ENCODE measurements at regions not wholly inside any gene's neighbourhood (a gene's known extent, or its start where the extent isn't known, plus 50 kb on each side); places are given as distances from the start of the nearest gene placed in this dataset.

DNA sequence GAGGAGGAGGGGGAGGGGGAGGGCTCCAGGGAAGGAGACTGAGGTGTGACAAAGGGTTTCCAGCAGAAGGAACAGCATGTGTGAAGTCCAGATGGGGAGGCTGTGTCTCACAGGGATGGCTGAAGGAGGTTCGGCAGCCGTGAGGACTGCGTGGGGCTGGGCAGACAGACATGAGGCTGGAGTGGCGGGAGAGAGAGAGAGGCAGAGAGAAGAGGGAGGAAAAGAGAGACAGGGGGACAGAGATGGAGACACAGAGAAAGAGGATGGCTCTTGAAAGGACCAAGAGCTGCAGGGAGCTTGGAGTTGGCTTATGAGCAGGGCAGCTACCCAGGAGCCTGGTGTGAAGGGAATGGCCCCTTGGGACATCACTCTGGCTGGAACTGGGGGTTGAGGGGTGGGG lies 138.9 kb upstream of the ASB18 start:
- H3K4me3 ChIP-seq (ENCODE audit: low read depth, low read length), result no peak overlapping the region
- TF ChIP-seq, protein P1, sequence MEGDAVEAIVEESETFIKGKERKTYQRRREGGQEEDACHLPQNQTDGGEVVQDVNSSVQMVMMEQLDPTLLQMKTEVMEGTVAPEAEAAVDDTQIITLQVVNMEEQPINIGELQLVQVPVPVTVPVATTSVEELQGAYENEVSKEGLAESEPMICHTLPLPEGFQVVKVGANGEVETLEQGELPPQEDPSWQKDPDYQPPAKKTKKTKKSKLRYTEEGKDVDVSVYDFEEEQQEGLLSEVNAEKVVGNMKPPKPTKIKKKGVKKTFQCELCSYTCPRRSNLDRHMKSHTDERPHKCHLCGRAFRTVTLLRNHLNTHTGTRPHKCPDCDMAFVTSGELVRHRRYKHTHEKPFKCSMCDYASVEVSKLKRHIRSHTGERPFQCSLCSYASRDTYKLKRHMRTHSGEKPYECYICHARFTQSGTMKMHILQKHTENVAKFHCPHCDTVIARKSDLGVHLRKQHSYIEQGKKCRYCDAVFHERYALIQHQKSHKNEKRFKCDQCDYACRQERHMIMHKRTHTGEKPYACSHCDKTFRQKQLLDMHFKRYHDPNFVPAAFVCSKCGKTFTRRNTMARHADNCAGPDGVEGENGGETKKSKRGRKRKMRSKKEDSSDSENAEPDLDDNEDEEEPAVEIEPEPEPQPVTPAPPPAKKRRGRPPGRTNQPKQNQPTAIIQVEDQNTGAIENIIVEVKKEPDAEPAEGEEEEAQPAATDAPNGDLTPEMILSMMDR (IDR thresholded peaks at IDR 0.05; ENCODE audit: low read depth, low read length), result no peak
- TF ChIP-seq MYC (IDR thresholded peaks at IDR 0.05; ENCODE audit: low read depth, low read length), result no peak
- TF ChIP-seq, protein P2, sequence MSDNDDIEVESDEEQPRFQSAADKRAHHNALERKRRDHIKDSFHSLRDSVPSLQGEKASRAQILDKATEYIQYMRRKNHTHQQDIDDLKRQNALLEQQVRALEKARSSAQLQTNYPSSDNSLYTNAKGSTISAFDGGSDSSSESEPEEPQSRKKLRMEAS (IDR thresholded peaks at IDR 0.05; ENCODE audit: low read depth, low read length), result no peak
- TF ChIP-seq POLR2A (IDR thresholded peaks at IDR 0.05; ENCODE audit: extremely low read depth, insufficient read length), result no peak
- DNase-seq (ENCODE audit: low read depth), result no peak

DNA sequence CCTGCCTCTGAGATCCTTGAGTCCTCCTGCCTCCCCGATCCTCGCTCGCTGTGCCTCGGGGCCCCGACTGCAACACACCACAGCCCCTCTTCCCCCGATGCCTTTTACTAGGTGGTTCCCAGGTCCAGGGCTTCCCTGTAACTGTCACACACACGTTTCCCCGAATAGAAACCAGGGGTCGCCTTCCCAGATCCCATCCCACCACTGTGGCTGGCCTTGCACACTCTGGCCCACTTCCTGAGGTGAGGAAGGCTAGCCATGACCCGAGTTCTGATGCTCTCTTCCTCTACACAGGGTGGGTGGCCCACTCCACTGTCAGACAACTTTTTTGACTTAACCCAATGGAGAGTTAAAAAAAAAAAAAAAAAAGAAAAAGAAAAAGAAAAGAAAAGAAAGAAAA lies 139.6 kb upstream of the ASB18 start:
- H3K4me3 ChIP-seq (ENCODE audit: low read depth, low read length), result no peak overlapping the region
- TF ChIP-seq POLR2A (IDR thresholded peaks at IDR 0.05; ENCODE audit: extremely low read depth, insufficient read length) (no peak), MYC (IDR thresholded peaks at IDR 0.05; ENCODE audit: low read depth, low read length) (no peak)
- TF ChIP-seq, protein P2 (IDR thresholded peaks at IDR 0.05; ENCODE audit: low read depth, low read length), result no peak
- TF ChIP-seq, protein P1 (IDR thresholded peaks at IDR 0.05; ENCODE audit: low read depth, low read length), result no peak
- DNase-seq (ENCODE audit: low read depth), result no peak

DNA sequence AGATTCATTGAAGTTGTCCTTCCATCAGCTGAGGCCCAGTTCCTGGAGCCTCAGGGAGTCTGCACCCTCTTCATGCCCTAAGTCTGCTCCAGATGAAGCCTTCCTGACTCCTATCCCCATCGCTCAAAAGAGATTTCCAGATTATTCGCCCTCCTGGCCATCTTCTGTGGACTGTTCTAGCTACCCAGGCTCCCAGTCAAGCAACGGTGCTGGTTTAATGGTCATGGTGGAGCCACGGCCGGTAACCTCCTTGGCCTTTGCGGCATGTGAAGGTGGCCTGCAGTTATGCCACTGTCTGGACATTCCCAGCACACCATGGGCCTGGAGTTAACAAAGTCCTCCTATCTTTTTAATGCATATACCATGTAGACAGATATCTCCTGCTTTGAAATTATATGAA lies 140.1 kb upstream of the ASB18 start:
- TF ChIP-seq, protein P2 (IDR thresholded peaks at IDR 0.05; ENCODE audit: low read depth, low read length), result no peak
- H3K4me3 ChIP-seq (ENCODE audit: low read depth, low read length), result no peak overlapping the region

DNA sequence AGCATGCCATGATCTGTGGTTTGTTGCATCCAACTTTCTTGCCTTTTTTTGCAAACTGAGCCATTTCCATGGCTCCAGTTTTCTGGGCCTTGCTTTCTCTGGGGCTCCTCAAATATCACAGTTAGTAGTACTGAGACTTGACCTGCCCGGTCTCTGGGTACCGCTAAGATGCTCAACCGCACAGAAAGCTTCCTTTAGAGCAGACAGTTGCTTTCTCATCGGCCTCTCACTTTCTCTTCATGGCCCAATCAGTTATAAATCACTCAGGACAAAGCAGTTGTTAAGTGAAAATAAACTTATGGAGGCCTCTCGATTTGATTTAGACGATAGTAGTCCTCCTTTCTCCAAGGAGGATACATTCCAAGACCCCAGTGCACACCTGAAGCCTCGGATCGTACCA lies 141.2 kb upstream of the ASB18 start:
- no peak for TF ChIP-seq MYC (IDR thresholded peaks at IDR 0.05; ENCODE audit: low read depth, low read length)
- TF ChIP-seq, protein P2 (IDR thresholded peaks at IDR 0.05; ENCODE audit: low read depth, low read length), result no peak
- TF ChIP-seq, protein P1 (IDR thresholded peaks at IDR 0.05; ENCODE audit: low read depth, low read length), result no peak
- no peak for TF ChIP-seq POLR2A (IDR thresholded peaks at IDR 0.05; ENCODE audit: extremely low read depth, insufficient read length)
- no peak for DNase-seq (ENCODE audit: low read depth)
- H3K4me3 ChIP-seq (ENCODE audit: low read depth, low read length), result no peak overlapping the region

More for the DNA sequence above, 140.1 kb upstream of the ASB18 start:
- DNase-seq (ENCODE audit: low read depth), result no peak

DNA sequence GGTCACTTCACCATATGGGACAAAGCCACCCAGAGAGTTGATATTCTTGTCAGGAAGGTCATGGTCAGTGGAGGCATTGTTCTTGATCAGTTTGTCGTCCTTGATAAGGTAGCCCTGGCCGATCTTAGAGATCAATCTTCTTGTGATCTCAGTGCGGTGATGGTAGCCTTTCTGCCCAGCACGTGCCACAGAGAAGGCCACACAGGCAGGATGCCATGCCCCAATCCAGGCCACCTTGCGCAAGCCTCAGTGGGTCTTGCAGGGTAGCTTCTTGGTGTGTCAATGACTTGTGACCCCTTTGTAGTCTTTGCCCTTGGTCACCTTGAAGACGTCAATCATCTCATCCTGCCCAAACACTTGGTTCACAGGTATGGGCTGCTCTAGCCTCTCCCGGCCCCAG lies 143.9 kb upstream of the ASB18 start:
- no peak for DNase-seq (ENCODE audit: low read depth)
- TF ChIP-seq, protein P1 (IDR thresholded peaks at IDR 0.05; ENCODE audit: low read depth, low read length), result no peak
- no peak for TF ChIP-seq POLR2A (IDR thresholded peaks at IDR 0.05; ENCODE audit: extremely low read depth, insufficient read length)
- TF ChIP-seq, protein P2 (IDR thresholded peaks at IDR 0.05; ENCODE audit: low read depth, low read length), result no peak
- no peak for TF ChIP-seq MYC (IDR thresholded peaks at IDR 0.05; ENCODE audit: low read depth, low read length)
- H3K4me3 ChIP-seq (ENCODE audit: low read depth, low read length), result no peak overlapping the region

DNA sequence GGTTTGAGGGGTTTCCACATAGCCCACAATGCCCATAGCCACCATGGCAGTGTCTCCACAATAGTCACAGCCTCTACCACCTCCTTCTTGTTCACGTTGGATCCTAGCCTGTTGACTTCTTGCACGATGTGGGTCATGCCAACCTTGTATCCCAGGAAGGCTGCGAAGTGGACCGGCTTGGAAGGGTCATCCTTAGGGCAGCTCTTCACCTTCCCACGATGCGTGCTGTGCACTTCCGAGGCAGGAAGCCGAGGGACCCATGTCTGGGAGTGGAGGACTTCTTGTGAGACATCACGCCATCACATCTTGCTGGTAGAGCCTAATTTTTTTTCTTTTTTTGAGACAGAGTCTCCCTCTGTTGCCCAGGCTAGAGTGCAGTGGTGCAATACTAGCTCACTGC lies 144.6 kb upstream of the ASB18 start:
- TF ChIP-seq, protein P2 (IDR thresholded peaks at IDR 0.05; ENCODE audit: low read depth, low read length), result no peak
- TF ChIP-seq MYC (IDR thresholded peaks at IDR 0.05; ENCODE audit: low read depth, low read length) (no peak), POLR2A (IDR thresholded peaks at IDR 0.05; ENCODE audit: extremely low read depth, insufficient read length) (no peak)
- TF ChIP-seq, protein P1 (IDR thresholded peaks at IDR 0.05; ENCODE audit: low read depth, low read length), result no peak
- no peak overlapping the region for H3K4me3 ChIP-seq (ENCODE audit: low read depth, low read length)
- no peak for DNase-seq (ENCODE audit: low read depth)

All from NB4 (cell line).